Pancreas (tissue), 10 donors: ENCODE measurements at regions not wholly inside any gene's neighbourhood (a gene's known extent, or its start where the extent isn't known, plus 50 kb on each side); places are given as distances from the start of the nearest gene placed in this dataset.

Experiments used
- ATAC-seq, 4 donors: fragments of 200-7000 bp; cut with Tn5 transposase; one replicate each; pipeline versions ENCODE4 v1.8.0 to v1.9.1; 2020; ENCODE audit warnings: mild to moderate bottlenecking in 4 of 4, moderate library complexity in 4 of 4
- DNase-seq, 6 donors: peaks; one replicate each; pipeline ENCODE4 v3.0.0-alpha.2; 2020
- FAIRE-seq: peaks from 2 replicates; lab custom pipeline; 2012; peaks lifted over from hg19 to GRCh38; lab: Jason Lieb, UNC
- H3K27ac ChIP-seq, 4 donors: fragments of 200-600 bp; sonication (generic); 1 replicate in 3 of 4; 2 replicates in 1 of 4; pipeline versions ENCODE4 v1.5.0 to v1.8.0; 2020
- H3K27me3 ChIP-seq, 4 donors: fragments of 200-600 bp; one replicate each; pipeline ENCODE4 v1.8.0; 2021
- H3K36me3 ChIP-seq, 3 donors: fragments of 200-600 bp; sonication (generic) in 1 of 3; one replicate each; pipeline versions ENCODE4 v1.5.0 to v1.8.0; 2020 to 2021
- H3K4me1 ChIP-seq, 3 donors: fragments of 200-600 bp; one replicate each; pipeline ENCODE4 v1.8.0; 2021
- H3K4me3 ChIP-seq, 4 donors: fragments of 200-600 bp; sonication (generic) in 2 of 4; one replicate each; pipeline versions ENCODE4 v1.5.0 to v1.8.0; 2020 to 2021
- H3K9me3 ChIP-seq, 4 donors: fragments of 200-600 bp; one replicate each; pipeline ENCODE4 v1.8.0; 2021
- CTCF ChIP-seq, 4 donors: fragments of 200-600 bp; sonication (generic) in 3 of 4; IDR thresholded peaks; one replicate each; pipeline versions ENCODE4 v1.5.0 to v1.8.0; 2021; ENCODE audit warnings: antibody characterized with exemption in 4 of 4
- WGBS, 2 donors: extraction: QIAGEN DNeasy Blood & Tissue Kit; methylation state at CpG; one replicate each; pipeline ENCODE4 v1.1.7; 2013; 5-methylcytosine and 5-hydroxymethylcytosine counted together
- intact Hi-C, 3 donors: fragments of 100-400 bp; cut with DNase I; formaldehyde crosslinking; loops; one replicate each; pipeline versions ENCODE4 v1.11.1 to v1.14.2; 2022
- donor health status: healthy with polysubstance abuse.
- donor health status: DM: no; HTN: no; CAD: no; lungs with moderate emphysema.
- donor health status: DM: no; HTN: no; CAD: no.
- donor health status: control.
- donor health status: control.
- donor health status: Bipolar disorder and iron deficiency.
- donor health status: DM: yes; HTN: yes; CAD: no.
- donor health status: DM: no; HTN: no; CAD: no.
- donor health status: DM: no; HTN: no; CAD: no.
- donor health status: DM: yes; HTN: yes; CAD: no.

- FAIRE-seq: no peak
- intact Hi-C loops: no loop called here
- Histone ChIP-seq H3K27me3 (no peaks in the 10 kb centered on the region), H3K9me3 (no peaks in the 10 kb centered on the region), H3K36me3 (no peaks in the 10 kb centered on the region), H3K4me1 (peaks cover 0 to 13% (median 5%) of the 10 kb centered on the region in 3 donors), H3K27ac (no peak overlapping the region), H3K4me3 (no peak overlapping the region)
- no peak for DNase-seq
- no peak for TF ChIP-seq CTCF (IDR thresholded peaks at IDR 0.05)
- ATAC-seq: no peak
Measured at GRCh38 chr4:124977045-124977444, 264.5 kb upstream of the ANKRD50 start.

GRCh38 chr4:124974152-124974551 is 261.6 kb upstream of the ANKRD50 start:
- H3K36me3 ChIP-seq: no peaks in the 10 kb centered on the region
- H3K4me3 ChIP-seq: no peak overlapping the region
- H3K27ac ChIP-seq: no peak overlapping the region
- ATAC-seq (peak in 1 of 4 donors; percentile 59), FAIRE-seq (no peak), DNase-seq (no peak)
- intact Hi-C loops: no loop called here
- H3K27me3 ChIP-seq: no peaks in the 10 kb centered on the region
- H3K4me1 ChIP-seq: peaks cover 0 to 13% (median 5%) of the 10 kb centered on the region in 3 donors
- no peaks in the 10 kb centered on the region for H3K9me3 ChIP-seq
- no peak for TF ChIP-seq CTCF (IDR thresholded peaks at IDR 0.05)
- whole genome bisulfite sequencing, 2 donors: 48 to 60% methylated on average over 1 of the region's 1 CpG

GRCh38 chr4:124973716-124974115 is 261.2 kb upstream of the ANKRD50 start:
- no peak for FAIRE-seq

GRCh38 chr4:124970011-124970410 is 257.5 kb upstream of the ANKRD50 start:
- Histone ChIP-seq H3K27ac (no peak overlapping the region), H3K36me3 (no peaks in the 10 kb centered on the region), H3K4me3 (no peak overlapping the region), H3K4me1 (peaks cover 0 to 13% (median 5%) of the 10 kb centered on the region in 3 donors), H3K9me3 (no peaks in the 10 kb centered on the region), H3K27me3 (no peaks in the 10 kb centered on the region)
- no peak for DNase-seq
- no peak for ATAC-seq
- 93 to 94% methylated on average over 2 of the region's 2 CpGs for WGBS, 2 donors
- no peak for FAIRE-seq
- intact Hi-C loops: no loop called here
- TF ChIP-seq CTCF (IDR thresholded peaks at IDR 0.05): no peak

More at GRCh38 chr4:124973716-124974115, 261.2 kb upstream of the ANKRD50 start:
- no peak for TF ChIP-seq CTCF (IDR thresholded peaks at IDR 0.05)
- no peaks in the 10 kb centered on the region for H3K36me3 ChIP-seq
- 26 to 42% methylated on average over 1 of the region's 1 CpG for WGBS, 2 donors
- H3K27ac ChIP-seq: no peak overlapping the region
- ATAC-seq: peak in 2 of 4 donors; percentile 32 to 51
- no peak for DNase-seq
- peaks cover 0 to 13% (median 5%) of the 10 kb centered on the region in 3 donors for H3K4me1 ChIP-seq
- intact Hi-C loops: no loop called here
- H3K27me3 ChIP-seq: no peaks in the 10 kb centered on the region
- no peak overlapping the region for H3K4me3 ChIP-seq
- no peaks in the 10 kb centered on the region for H3K9me3 ChIP-seq

- Histone ChIP-seq H3K36me3 (no peaks in the 10 kb centered on the region), H3K4me3 (no peak overlapping the region), H3K9me3 (no peaks in the 10 kb centered on the region), H3K27me3 (no peaks in the 10 kb centered on the region), H3K4me1 (no peaks in the 10 kb centered on the region), H3K27ac (no peak overlapping the region)
- intact Hi-C loops: no loop called here
- FAIRE-seq (no peak), ATAC-seq (no peak), DNase-seq (no peak)
- WGBS, 2 donors: 91 to 94% methylated on average over 1 of the region's 1 CpG
- no peak for TF ChIP-seq CTCF (IDR thresholded peaks at IDR 0.05)
Measured at GRCh38 chr4:124965497-124965891, 253.0 kb upstream of the ANKRD50 start.
